Esophagus squamous epithelium (tissue), 5 donors: ENCODE measurements at regions not wholly inside any gene's neighbourhood (a gene's known extent, or its start where the extent isn't known, plus 50 kb on each side); places are given as distances from the start of the nearest gene placed in this dataset.
"Not testable (repeated sequence)": the region's sequence is repeated elsewhere in the genome, so short reads cannot be mapped to it uniquely, and the experiment has no call there.

Experiments used
- DNase-seq: peaks from one replicate; lab custom pipeline; 2025; lab: John Stamatoyannopoulos, UW
- H3K27ac ChIP-seq, 4 donors: fragments of 200-600 bp; sonication (generic); one replicate each; pipeline ENCODE4 v1.5.1; 2016 to 2019; ENCODE audit warnings: mild to moderate bottlenecking in 1 of 4
- H3K27me3 ChIP-seq, 4 donors: fragments of 200-600 bp; sonication (generic); 1 replicate in 3 of 4; 2 replicates in 1 of 4; pipeline versions ENCODE4 v1.5.1 to v1.6.0; 2017 to 2021; ENCODE audit warnings: antibody characterized with exemption in 1 of 4
- H3K36me3 ChIP-seq, 3 donors: fragments of 200-600 bp; sonication (generic); one replicate each; pipeline ENCODE4 v1.5.1; 2016 to 2019
- H3K4me1 ChIP-seq, 3 donors: fragments of 200-600 bp; sonication (generic); one replicate each; pipeline ENCODE4 v1.5.1; 2017 to 2019
- H3K4me3 ChIP-seq, 4 donors: fragments of 200-600 bp; sonication (generic); 1 replicate in 3 of 4; 2 replicates in 1 of 4; pipeline ENCODE4 v1.5.1; 2016 to 2019; ENCODE audit warnings: mild to moderate bottlenecking in 2 of 4, moderate library complexity in 1 of 4
- H3K9me3 ChIP-seq, 3 donors: fragments of 200-600 bp; sonication (generic); one replicate each; pipeline ENCODE4 v1.5.1; 2016 to 2019
- POLR2A ChIP-seq, 4 donors: fragments of 450-650 bp; IDR thresholded peaks; one replicate each; pipeline ENCODE4 v1.6.1; 2017; ENCODE audit warnings: antibody characterized with exemption in 4 of 4, mild to moderate bottlenecking in 4 of 4, moderate library complexity in 3 of 4
- WGBS, 2 donors: methylation state at CpG; one replicate each; pipeline ENCODE4 v1.1.5; 2018; 5-methylcytosine and 5-hydroxymethylcytosine counted together
- intact Hi-C: fragments of 100-400 bp; cut with DNase I; formaldehyde crosslinking; loops from one replicate; pipeline ENCODE4 v1.15.0; 2022
- TF ChIP-seq, protein P1 (sequence below), 6 experiments: fragments of 450-650 bp in 4 of 6; fragments of 200-600 bp in 2 of 6; sonication (generic) in 2 of 6; IDR thresholded peaks; one replicate each; pipeline ENCODE4 v1.5.1; 2016 to 2019; ENCODE audit warnings: antibody characterized with exemption in 6 of 6, mild to moderate bottlenecking in 4 of 6, moderate library complexity in 4 of 6
- donor health status: DM: yes; HTN: yes; CAD: no.

DNA sequence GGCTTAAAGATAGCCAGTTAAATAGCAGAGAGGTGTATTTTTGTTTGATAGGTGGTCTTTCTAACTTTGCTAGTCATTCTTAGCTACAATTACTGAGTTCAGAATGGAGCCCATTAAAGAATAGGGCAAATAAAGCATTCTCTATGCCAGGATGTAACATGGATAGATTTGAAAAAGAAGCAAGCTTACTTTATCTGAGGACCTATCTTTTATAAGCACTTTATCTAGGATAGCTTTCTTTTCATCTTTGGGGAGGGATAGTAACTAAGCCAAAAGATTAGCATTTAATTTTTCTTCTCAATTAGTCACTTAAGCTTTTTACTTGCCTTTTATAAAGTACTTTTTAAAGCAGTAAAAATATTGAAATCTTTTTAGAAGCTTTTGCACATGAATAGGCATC, 1148.0 kb upstream of the DIAPH2 start:
- no peak for DNase-seq
- H3K27ac ChIP-seq = no peak overlapping the region
- no peaks in the 10 kb centered on the region for H3K4me1 ChIP-seq
- H3K9me3 ChIP-seq = no peaks in the 10 kb centered on the region
- intact Hi-C loops = no loop called here
- no peaks in the 10 kb centered on the region for H3K36me3 ChIP-seq
- no peaks in the 10 kb centered on the region for H3K27me3 ChIP-seq
- H3K4me3 ChIP-seq = no peak overlapping the region
- TF ChIP-seq POLR2A (IDR thresholded peaks at IDR 0.05) = no peak
- TF ChIP-seq, protein P1, sequence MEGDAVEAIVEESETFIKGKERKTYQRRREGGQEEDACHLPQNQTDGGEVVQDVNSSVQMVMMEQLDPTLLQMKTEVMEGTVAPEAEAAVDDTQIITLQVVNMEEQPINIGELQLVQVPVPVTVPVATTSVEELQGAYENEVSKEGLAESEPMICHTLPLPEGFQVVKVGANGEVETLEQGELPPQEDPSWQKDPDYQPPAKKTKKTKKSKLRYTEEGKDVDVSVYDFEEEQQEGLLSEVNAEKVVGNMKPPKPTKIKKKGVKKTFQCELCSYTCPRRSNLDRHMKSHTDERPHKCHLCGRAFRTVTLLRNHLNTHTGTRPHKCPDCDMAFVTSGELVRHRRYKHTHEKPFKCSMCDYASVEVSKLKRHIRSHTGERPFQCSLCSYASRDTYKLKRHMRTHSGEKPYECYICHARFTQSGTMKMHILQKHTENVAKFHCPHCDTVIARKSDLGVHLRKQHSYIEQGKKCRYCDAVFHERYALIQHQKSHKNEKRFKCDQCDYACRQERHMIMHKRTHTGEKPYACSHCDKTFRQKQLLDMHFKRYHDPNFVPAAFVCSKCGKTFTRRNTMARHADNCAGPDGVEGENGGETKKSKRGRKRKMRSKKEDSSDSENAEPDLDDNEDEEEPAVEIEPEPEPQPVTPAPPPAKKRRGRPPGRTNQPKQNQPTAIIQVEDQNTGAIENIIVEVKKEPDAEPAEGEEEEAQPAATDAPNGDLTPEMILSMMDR (IDR thresholded peaks at IDR 0.05) = no peak

DNA sequence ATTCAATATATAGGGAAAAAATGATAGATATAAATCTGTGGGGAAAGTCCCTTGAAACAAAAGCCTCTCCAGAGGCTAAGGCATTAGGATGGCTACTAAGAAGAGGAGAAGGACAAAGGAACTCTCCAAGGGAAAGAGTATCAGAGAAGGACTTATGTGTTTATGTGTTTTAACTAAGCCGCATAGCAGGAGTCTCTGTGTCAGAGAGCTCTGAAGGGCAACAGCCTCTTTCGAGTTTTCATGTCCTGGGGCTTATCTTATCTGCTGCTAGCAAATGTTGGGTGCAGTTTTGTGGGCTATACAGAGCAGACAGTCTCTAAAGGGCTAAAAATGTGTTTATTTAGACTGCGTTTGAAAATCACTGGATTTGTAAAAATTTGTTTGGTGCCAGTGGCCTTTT, 1145.6 kb upstream of the DIAPH2 start:
- no peak for TF ChIP-seq POLR2A (IDR thresholded peaks at IDR 0.05)
- TF ChIP-seq, protein P1 (IDR thresholded peaks at IDR 0.05) = no peak
- Histone ChIP-seq H3K9me3 (no peaks in the 10 kb centered on the region), H3K36me3 (no peaks in the 10 kb centered on the region), H3K4me1 (no peaks in the 10 kb centered on the region), H3K4me3 (no peak overlapping the region), H3K27me3 (no peaks in the 10 kb centered on the region), H3K27ac (no peak overlapping the region)
- WGBS, 2 donors = 33 to 64% methylated on average over 3 of the region's 3 CpGs
- intact Hi-C loops = no loop called here
- DNase-seq = no peak

DNA sequence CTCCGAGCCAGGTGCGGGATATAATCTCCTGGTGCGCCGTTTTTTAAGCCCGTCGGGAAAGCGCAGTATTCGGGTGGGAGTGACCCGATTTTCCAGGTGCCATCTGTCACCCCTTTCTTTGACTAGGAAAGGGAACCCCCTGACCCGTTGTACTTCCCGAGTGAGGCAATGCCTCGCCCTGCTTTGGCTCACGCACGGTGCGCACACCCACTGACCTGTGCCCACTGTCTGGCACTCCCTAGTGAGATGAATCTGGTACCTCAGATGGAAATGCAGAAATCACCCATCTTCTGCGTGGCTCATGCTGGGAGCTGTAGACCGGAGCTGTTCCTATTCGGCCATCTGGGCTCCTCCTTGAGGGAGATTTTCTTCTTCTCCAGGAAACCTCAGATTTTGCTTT, 1135.1 kb upstream of the DIAPH2 start:
- H3K27me3 ChIP-seq, H3K4me3 ChIP-seq, H3K9me3 ChIP-seq, DNase-seq, H3K27ac ChIP-seq, intact Hi-C loops, H3K36me3 ChIP-seq: not testable (repeated sequence)
- 88% methylated on average over 3 of the region's 18 CpGs; no CpG with 5 or more reads in 1 of the 2 donors for WGBS, 2 donors
- peaks cover 0 to 10% (median 0%) of the 10 kb centered on the region in 3 donors for H3K4me1 ChIP-seq

DNA sequence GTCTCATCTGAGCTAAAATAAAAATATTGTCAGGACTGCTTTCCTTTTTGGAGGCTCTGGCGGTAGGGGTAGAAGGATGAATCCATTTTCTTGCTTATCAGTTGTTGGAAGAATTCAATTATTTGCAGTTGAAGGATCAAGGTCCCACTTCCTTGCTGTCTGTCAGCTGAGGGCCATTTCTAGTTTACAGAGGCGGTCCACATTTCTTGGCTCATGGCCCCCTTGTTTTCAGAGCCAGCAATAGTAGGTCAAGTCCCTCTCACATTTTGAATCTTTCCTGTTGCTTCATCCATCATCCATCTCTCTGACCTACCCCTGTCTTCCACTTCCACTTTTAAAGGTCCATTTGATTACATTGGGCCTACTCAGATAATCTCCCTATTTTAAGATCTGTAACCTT, 1099.3 kb upstream of the DIAPH2 start:
- no peak overlapping the region for H3K27ac ChIP-seq
- no peaks in the 10 kb centered on the region for H3K27me3 ChIP-seq
- 83 to 89% methylated on average over 2 of the region's 2 CpGs for WGBS, 2 donors
- no peak for DNase-seq
- no peaks in the 10 kb centered on the region for H3K9me3 ChIP-seq
- no peaks in the 10 kb centered on the region for H3K36me3 ChIP-seq
- no peaks in the 10 kb centered on the region for H3K4me1 ChIP-seq
- H3K4me3 ChIP-seq = no peak overlapping the region
- intact Hi-C loops = no loop called here
- TF ChIP-seq, protein P1 (IDR thresholded peaks at IDR 0.05) = no peak
- no peak for TF ChIP-seq POLR2A (IDR thresholded peaks at IDR 0.05)

DNA sequence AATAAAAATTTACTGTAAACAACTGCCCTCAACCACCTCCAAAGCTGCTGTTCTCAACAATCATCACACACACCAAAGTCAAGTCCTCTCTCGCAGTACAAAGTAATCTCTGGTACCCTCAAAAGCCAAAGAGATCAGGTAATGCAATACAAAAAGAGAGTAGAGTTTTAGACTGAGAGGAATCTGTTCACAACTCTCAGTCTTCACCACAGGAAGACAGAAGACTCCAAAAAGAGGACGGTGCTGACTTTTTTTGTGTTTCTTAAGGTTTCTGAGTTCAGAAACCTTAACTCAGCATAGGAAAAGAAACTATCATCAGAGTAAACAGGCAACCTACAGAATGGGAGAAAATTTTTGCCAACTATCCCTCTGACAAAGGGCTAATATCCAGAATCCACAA, 1072.3 kb upstream of the DIAPH2 start:
- intact Hi-C loops = no loop called here
- WGBS, 2 donors = 90 to 94% methylated on average over 2 of the region's 2 CpGs

More for the DNA sequence above, 1072.3 kb upstream of the DIAPH2 start:
- TF ChIP-seq, protein P1 (IDR thresholded peaks at IDR 0.05) = no peak
- TF ChIP-seq POLR2A (IDR thresholded peaks at IDR 0.05) = no peak
- Histone ChIP-seq H3K9me3 (peaks cover 0 to 5% (median 0%) of the 10 kb centered on the region in 3 donors), H3K4me3 (no peak overlapping the region), H3K4me1 (no peaks in the 10 kb centered on the region), H3K27me3 (no peaks in the 10 kb centered on the region), H3K36me3 (no peaks in the 10 kb centered on the region), H3K27ac (no peak overlapping the region)
- DNase-seq = no peak
